ENCODE measurements at regions not wholly inside any gene's neighbourhood (a gene's known extent, or its start where the extent isn't known, plus 50 kb on each side); places are given as distances from the start of the nearest gene placed in this dataset.
"Not testable (repeated sequence)": the region's sequence is repeated elsewhere in the genome, so short reads cannot be mapped to it uniquely, and the experiment has no call there.

DNA sequence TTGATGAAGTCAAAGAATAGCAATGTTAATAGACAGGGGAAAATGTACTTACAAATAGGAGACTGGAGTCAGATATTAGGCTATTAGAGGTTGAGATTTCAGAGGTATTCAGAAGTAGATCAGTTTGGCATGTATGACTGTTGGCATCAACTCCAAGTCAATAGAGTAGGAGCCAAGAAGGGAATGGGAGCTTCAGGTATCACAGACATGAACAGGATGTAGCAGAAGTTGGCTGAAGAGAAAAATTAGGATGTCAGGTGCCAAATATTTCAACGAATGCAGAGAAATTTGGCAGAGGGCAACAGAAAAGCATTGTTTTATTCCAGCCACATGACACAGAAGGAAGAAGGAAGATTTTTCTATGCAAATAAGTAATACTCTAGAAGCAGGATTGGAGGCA lies 69.7 kb downstream of the GLYATL1 start:
- CTCF ChIA-PET = no interaction called here

GRCh38 chr11:59009661-59010060 lies 70.4 kb downstream of the GLYATL1 start:
- ChIA-PET POLR2A (no interaction called here), CTCF (no interaction called here)

More for the DNA sequence above, 69.7 kb downstream of the GLYATL1 start:
- POLR2A ChIA-PET = no interaction called here

GRCh38 chr11:59010708-59011107 lies 71.4 kb downstream of the GLYATL1 start:
- CTCF ChIA-PET = no interaction called here
- POLR2A ChIA-PET = no interaction called here

DNA sequence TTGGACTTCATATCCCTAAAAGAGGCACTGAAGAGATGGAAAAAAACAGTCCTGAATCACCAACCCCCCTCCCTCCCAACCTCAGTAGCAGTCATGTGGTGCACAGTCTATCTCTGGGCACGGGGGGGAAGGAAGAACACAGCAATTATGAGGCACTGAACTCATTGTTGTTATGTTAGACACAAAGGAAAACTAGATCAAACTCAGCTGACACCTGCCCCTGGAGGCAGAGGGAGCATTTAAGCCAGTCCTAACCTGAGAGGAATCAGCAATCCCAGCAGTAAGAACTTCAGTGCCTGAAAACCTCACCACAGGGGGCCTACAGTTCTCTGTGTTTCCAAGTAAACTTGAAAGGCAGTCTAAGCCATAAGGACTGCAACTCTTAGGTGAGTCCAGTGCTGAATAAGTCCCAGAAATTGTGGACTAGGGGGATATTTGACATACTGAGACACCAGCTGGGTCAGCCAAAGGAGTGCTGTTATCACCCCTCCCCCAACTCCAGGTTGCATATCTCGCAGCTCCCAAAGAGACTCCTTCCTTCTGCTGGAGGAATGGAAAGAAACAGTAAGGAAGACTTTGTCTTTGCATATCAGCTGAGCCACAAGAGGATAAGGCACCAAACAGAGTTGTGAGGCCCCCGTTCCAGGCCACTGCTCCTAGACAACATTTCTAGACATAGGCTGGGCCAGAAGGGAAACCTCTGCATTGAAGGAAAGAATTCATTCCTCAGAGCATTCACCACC lies 72.5 kb downstream of the GLYATL1 start:
- POLR2A ChIA-PET = no interaction called here
- CTCF ChIA-PET = no interaction called here

GRCh38 chr11:59012398-59013265 lies 73.3 kb downstream of the GLYATL1 start:
- POLR2A ChIA-PET = no interaction called here
- CTCF ChIA-PET = interaction anchor here (0.5 kb wide), 1 partner anchor 18 kb away, joined by 3 read pairs; no protein-coding TSS in a partner anchor

DNA sequence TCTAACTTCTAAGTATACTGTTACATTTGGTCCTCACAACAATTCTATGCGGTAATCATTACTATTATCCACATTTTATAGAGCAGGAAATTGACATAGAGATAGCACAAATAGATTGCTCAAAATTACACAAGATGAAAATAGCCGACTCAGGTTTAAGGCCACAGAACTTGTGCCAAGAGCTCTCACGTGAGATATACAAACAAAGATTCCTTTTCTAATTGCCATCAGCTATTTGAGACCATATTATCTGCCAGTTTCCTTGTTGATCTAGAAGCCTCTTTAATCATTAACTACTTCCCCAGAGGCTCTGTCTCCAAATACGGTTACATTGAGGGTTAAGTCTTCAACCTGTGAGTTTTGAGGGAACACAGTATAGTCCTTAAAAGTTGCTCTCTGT lies 61.0 kb upstream of the GLYATL1B start:
- ChIA-PET CTCF (no interaction called here), POLR2A (no interaction called here)

DNA sequence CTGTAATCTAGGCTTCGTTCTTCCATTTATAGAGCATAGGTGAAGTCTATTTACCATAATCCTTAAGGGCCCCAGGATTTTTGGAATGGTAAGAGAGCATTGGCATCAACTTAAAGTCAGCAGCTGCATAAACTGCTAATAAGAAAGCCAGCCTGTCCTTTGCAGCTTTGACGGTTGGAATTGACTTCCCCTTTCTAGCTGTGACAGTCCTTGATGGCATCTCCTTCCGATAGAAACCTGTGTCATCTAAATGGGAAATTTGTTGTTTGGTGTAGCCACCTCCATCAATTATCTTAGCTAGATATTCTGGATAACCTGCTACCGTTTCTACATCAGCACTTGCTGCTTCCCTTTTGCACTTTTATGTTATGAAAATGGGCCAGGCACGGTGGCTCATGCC lies 58.0 kb upstream of the GLYATL1B start:
- CTCF ChIA-PET = no interaction called here

GRCh38 chr11:59029366-59029889 lies 56.7 kb upstream of the GLYATL1B start:
- ChIA-PET POLR2A (no interaction called here), CTCF (interaction anchor here (0.8 kb wide), 1 partner anchor 470 kb away, joined by 3 read pairs; no protein-coding TSS in a partner anchor)

More for the DNA sequence above, 58.0 kb upstream of the GLYATL1B start:
- POLR2A ChIA-PET = no interaction called here

DNA sequence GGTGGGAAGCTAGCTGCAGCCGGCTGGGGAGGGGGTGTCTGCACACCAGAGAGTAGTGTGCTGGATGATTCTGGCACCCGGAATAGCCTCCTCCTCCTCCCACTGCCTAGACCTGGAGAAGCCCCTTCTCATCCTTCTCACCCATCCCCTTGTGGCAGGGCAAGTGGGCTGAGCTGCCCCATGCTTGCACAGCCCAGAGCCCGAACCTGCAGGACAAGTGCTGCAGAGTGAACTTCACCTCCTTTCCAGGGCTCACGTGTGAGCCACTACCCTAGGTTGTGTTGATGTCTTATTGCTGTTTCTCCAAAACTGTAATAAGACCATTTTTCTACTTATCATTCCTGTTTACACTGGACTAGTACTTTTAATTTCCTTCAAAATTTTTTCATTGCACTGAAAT lies 56.1 kb upstream of the GLYATL1B start:
- ChIA-PET CTCF (no interaction called here), POLR2A (no interaction called here)

DNA sequence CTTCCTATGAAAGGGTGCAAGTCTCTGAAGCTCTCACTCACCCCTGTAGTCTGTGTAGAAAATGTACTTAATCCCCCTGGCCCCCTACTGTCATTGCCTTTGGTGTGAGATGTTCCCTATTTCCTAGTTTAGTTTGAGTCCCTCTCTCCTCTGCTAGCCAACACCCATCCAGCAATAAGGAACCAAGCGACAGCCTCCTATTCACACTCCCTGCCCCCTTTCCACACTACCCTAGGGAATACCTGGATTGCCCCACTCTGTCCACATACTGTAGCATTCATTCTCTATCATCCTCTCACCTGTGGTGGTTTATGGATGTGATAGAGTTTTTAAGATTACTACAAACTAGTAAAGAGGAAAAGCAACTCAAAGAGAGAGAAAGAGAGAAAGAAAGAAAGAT lies 54.4 kb upstream of the GLYATL1B start:
- CTCF ChIA-PET, POLR2A ChIA-PET: not testable (repeated sequence)

Data from activated CD8-positive, alpha-beta memory T cell treated with anti-CD3 and anti-CD28 coated beads for 36 hours (primary cell).